Tibial artery (tissue), 4 donors: ENCODE measurements at regions not wholly inside any gene's neighbourhood (a gene's known extent, or its start where the extent isn't known, plus 50 kb on each side); places are given as distances from the start of the nearest gene placed in this dataset.

Source experiments
- DNase-seq, 2 donors: peaks; one replicate each; pipeline ENCODE4 v3.0.0-alpha.2; 2019
- H3K27ac ChIP-seq, 2 donors: fragments of 200-600 bp; sonication (generic) in 1 of 2; 1 replicate in 1 of 2; 2 replicates in 1 of 2; pipeline ENCODE4 v1.5.1; 2018 to 2019; ENCODE audit warnings: mild to moderate bottlenecking in 1 of 2
- H3K27me3 ChIP-seq, 2 donors: fragments of 200-600 bp; sonication (generic) in 1 of 2; one replicate each; pipeline versions ENCODE4 v1.5.1 to v1.6.0; 2016 to 2019
- H3K36me3 ChIP-seq, 3 donors: fragments of 200-600 bp; sonication (generic) in 2 of 3; one replicate each; pipeline ENCODE4 v1.5.1; 2016 to 2019; ENCODE audit warnings: mild to moderate bottlenecking in 2 of 3
- H3K4me1 ChIP-seq, 4 donors: fragments of 200-600 bp; sonication (generic) in 2 of 4; 1 replicate in 3 of 4; 2 replicates in 1 of 4; pipeline ENCODE4 v1.5.1; 2016 to 2019
- H3K4me3 ChIP-seq, 2 donors: fragments of 200-600 bp; sonication (generic) in 1 of 2; 1 replicate in 1 of 2; 2 replicates in 1 of 2; pipeline ENCODE4 v1.5.1; 2018 to 2019; ENCODE audit warnings: mild to moderate bottlenecking in 2 of 2
- H3K9me3 ChIP-seq, 3 donors: fragments of 200-600 bp; sonication (generic) in 1 of 3; one replicate each; pipeline ENCODE4 v1.5.1; 2016 to 2019
- intact Hi-C: fragments of 100-400 bp; cut with DNase I; formaldehyde crosslinking; loops from one replicate; pipeline ENCODE4 v1.15.0; 2023; ENCODE audit warnings: low total_unique reads
- TF ChIP-seq, protein P1 (sequence below), 2 experiments: fragments of 200-600 bp in 1 of 2; fragments of 450-650 bp in 1 of 2; IDR thresholded peaks; one replicate each; pipeline ENCODE4 v1.5.1; 2017 to 2019; ENCODE audit warnings: antibody characterized with exemption in 2 of 2, mild to moderate bottlenecking in 1 of 2, moderate library complexity in 1 of 2

DNA sequence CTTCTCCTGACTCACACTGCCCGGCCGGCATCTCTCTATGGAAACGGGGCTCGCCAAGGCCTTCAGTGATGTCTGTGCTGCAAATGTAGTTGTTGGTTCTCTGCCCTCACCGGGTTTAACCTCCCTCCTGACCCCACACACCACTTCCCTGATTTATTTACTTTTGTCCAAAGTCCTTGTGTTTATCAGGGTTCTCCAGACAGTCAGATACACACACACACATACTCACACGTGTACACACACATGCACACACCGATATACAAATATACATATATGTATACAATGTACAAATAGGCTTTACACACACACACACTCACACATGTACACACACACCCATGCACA lies 647.0 kb downstream of the BRD1 start:
- TF ChIP-seq, protein P1, sequence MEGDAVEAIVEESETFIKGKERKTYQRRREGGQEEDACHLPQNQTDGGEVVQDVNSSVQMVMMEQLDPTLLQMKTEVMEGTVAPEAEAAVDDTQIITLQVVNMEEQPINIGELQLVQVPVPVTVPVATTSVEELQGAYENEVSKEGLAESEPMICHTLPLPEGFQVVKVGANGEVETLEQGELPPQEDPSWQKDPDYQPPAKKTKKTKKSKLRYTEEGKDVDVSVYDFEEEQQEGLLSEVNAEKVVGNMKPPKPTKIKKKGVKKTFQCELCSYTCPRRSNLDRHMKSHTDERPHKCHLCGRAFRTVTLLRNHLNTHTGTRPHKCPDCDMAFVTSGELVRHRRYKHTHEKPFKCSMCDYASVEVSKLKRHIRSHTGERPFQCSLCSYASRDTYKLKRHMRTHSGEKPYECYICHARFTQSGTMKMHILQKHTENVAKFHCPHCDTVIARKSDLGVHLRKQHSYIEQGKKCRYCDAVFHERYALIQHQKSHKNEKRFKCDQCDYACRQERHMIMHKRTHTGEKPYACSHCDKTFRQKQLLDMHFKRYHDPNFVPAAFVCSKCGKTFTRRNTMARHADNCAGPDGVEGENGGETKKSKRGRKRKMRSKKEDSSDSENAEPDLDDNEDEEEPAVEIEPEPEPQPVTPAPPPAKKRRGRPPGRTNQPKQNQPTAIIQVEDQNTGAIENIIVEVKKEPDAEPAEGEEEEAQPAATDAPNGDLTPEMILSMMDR (IDR thresholded peaks at IDR 0.05): no peak
- Histone ChIP-seq H3K4me3 (no peak overlapping the region), H3K27ac (no peak overlapping the region), H3K36me3 (no peaks in the 10 kb centered on the region), H3K4me1 (no peaks in the 10 kb centered on the region), H3K27me3 (peaks cover 0 to 25% of the 10 kb centered on the region in 2 donors), H3K9me3 (no peaks in the 10 kb centered on the region)
- DNase-seq: no peak
- intact Hi-C loops: no loop called here

DNA sequence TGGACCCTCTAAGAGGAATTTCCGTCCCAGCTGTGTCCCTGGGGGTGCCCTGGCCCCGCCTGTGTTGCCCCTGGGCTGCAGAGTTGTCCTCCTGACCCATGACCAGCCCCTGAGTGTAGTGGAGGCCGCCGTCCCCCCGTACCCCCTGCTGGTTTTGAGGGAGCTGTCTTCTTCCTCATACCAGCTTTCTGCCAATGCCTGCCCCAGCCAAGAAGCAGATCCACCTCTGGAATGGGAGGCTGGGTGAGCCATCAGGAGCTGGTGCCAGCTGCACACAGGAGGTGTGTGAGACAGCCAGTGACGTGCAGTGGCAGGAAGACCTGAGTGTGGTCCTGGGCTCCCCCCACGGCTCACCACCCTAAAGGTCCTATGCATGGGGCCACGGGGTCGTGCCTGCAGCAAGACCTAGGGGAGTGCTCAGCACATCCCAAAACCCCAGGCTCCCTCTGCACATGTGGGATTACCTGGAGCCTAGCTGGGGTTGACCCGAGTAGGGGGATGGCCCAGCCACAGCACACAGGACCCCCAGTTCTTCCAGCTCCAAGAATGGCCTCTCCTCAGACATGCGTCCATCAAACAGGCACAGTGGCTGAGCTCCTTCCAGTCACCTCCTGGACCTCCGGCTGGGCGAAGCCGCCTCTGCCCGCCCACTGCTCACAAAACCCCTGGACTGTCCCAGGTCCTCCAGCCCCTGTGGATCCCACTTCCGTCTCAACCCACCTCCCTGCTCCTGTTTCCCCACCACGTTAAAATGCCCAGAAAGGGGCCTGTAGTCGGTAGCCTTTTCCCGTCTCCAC lies 647.6 kb downstream of the BRD1 start:
- no peaks in the 10 kb centered on the region for H3K36me3 ChIP-seq
- intact Hi-C loops: no loop called here
- DNase-seq: no peak
- no peak overlapping the region for H3K4me3 ChIP-seq
- peaks cover 0 to 26% of the 10 kb centered on the region in 2 donors for H3K27me3 ChIP-seq
- no peaks in the 10 kb centered on the region for H3K4me1 ChIP-seq
- H3K27ac ChIP-seq: no peak overlapping the region
- no peaks in the 10 kb centered on the region for H3K9me3 ChIP-seq
- TF ChIP-seq, protein P1 (IDR thresholded peaks at IDR 0.05): no peak

DNA sequence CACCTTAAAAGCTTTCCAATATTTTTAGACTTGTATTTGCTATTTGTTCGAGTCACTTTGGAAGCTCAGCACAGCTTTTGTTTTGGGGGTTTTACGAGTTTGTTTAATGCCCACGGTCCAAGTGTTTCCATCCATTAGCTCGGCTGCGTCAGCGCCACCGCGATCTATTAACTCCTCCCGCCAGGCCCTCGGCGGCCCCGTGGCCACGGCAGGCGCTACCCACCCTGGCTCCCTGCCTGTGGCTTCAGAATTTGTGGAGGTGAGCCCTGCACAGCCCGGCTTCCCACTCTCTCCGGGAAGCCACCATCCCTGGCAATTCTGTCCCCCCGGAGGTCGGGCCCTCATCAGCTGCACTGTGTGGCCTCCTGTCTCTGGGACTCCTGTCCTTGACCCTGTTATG lies 648.5 kb downstream of the BRD1 start:
- Histone ChIP-seq H3K36me3 (no peaks in the 10 kb centered on the region), H3K4me1 (no peaks in the 10 kb centered on the region), H3K27me3 (peaks cover 0 to 26% of the 10 kb centered on the region in 2 donors), H3K4me3 (no peak overlapping the region), H3K9me3 (no peaks in the 10 kb centered on the region), H3K27ac (no peak overlapping the region)
- no peak for DNase-seq
- TF ChIP-seq, protein P1 (IDR thresholded peaks at IDR 0.05): no peak
- intact Hi-C loops: no loop called here

DNA sequence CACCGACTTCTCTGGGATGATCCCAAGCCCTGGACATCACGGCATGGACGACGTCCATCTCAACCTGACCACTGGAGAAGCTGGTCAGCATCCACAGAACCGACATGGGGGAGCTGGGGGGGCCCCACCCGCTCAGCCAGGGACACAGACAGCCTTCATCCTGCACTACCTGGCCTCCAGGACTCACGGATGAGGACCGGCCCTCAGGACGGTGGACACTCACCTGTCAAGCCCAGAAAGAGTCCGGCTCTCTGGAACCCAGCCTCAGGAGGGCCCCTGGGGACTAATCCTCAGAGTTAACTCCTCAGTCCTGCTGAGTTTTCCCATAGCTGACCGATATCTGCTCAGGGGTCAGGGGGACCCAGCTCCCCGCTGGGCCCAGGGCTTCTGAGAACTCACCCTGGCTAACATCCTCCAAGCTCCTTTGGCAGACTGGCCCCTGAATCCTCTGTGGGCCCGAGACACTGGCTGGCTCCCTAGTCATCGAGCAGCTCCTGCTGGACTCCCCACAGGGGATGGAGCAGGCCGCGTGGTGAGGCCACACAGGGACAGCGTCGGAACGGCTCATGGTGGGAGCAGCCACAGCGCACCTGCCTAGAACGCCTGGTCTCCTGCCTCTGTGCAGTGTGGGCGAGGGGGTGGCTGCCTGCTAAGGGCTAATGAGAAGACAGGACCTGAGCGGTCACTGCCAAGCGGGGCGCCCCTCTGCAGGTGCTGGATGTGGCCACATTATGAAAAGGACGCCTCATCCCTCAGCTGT lies 649.2 kb downstream of the BRD1 start:
- H3K4me3 ChIP-seq: no peak overlapping the region
- no peak overlapping the region for H3K27ac ChIP-seq
- TF ChIP-seq, protein P1 (IDR thresholded peaks at IDR 0.05): no peak
- intact Hi-C loops: no loop called here
- no peaks in the 10 kb centered on the region for H3K36me3 ChIP-seq
- DNase-seq: no peak
- no peaks in the 10 kb centered on the region for H3K9me3 ChIP-seq
- peaks cover 0 to 22% of the 10 kb centered on the region in 2 donors for H3K27me3 ChIP-seq
- H3K4me1 ChIP-seq: no peaks in the 10 kb centered on the region

DNA sequence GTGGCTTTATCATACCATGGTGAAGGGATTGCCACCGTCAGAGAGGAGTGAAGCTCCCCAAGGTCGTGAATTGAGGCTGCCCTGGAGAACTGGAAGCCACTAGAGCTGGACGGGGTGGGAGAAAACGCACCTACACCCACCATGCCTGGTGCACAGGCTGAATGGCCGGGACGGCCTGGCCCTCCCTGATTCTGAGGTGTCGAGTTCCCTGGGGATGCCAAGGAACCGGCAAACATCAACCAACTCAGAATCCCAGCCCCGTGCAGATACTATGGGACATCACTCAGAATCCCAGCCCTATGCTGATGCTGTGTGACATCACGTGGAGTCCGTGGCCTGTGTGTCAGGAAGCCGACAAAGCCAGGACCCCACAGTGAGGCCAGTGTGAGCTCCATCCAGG lies 650.0 kb downstream of the BRD1 start:
- Histone ChIP-seq H3K27me3 (peaks cover 0 to 19% of the 10 kb centered on the region in 2 donors), H3K4me1 (no peaks in the 10 kb centered on the region), H3K9me3 (no peaks in the 10 kb centered on the region), H3K27ac (no peak overlapping the region), H3K4me3 (no peak overlapping the region), H3K36me3 (no peaks in the 10 kb centered on the region)
- intact Hi-C loops: no loop called here
- DNase-seq: no peak
- TF ChIP-seq, protein P1 (IDR thresholded peaks at IDR 0.05): no peak
